ENCODE measurements at regions not wholly inside any gene's neighbourhood (a gene's known extent, or its start where the extent isn't known, plus 50 kb on each side); places are given as distances from the start of the nearest gene placed in this dataset.

GRCh38 chr4:23016981-23017380, 324.2 kb downstream of the GBA3 start:
- 33% methylated on average over 1 of the region's 1 CpG for WGBS (ENCODE audit: low lambda C conversion rate)
- Histone ChIP-seq H3K4me3 (replicated peaks in 1 of 3; ENCODE audit: insufficient read depth in 1 of 3, low read depth in 2 of 3, low read length in 3 of 3) (no peak overlapping the region), H3K9me3 (ENCODE audit: low read length) (no peaks in the 10 kb centered on the region), H3K79me2 (ENCODE audit: insufficient read depth, low read length) (no peaks in the 10 kb centered on the region), H3K36me3 (replicated peaks in 1 of 2; ENCODE audit: control insufficient read depth in 1 of 2, insufficient read depth in 2 of 2, low read length in 2 of 2) (no peaks in the 10 kb centered on the region), H3K9ac (ENCODE audit: insufficient read depth, low read depth, low read length) (no peak overlapping the region), H4K20me1 (ENCODE audit: insufficient read depth, low read length) (no peaks in the 10 kb centered on the region), H2AFZ (ENCODE audit: low read length) (no peak overlapping the region), H3K27ac (ENCODE audit: extremely low read length, insufficient read depth, low read length) (no peak overlapping the region), H3K4me2 (ENCODE audit: low read depth, low read length) (no peak overlapping the region), H3K4me1 (ENCODE audit: insufficient read depth, low read length) (no peaks in the 10 kb centered on the region), H3K27me3 (ENCODE audit: control insufficient read depth in 1 of 2, insufficient read depth in 2 of 2, low read length in 2 of 2) (no peaks in the 10 kb centered on the region)
- BruUV-seq (replicated peaks) = no TSS peak
- FAIRE-seq (no peak), ATAC-seq (no peak), DNase-seq (ENCODE audit: low spot score) (no peak)
- in situ Hi-C loops (cut with HindIII; ENCODE audit: extremely low pct_ligation_motif_present, low pct_unique_long_range_greater_than_20kb) = no loop called here
- POLR2A ChIA-PET = no interaction called here
- CTCF ChIA-PET (ENCODE audit: low intra/inter-chr PET ratio, low total read pairs) = no interaction called here
- TF ChIP-seq PHF21A (CRISPR knock-in tag; IDR thresholded peaks at IDR 0.05) = no peak
- no peak for TF ChIP-seq TCF7 (IDR thresholded peaks at IDR 0.05; ENCODE audit: low read depth)
- TF ChIP-seq ZNF337 (CRISPR knock-in tag; IDR thresholded peaks at IDR 0.05; ENCODE audit: borderline replicate concordance, low read depth) = no peak
- TF ChIP-seq GZF1 (CRISPR knock-in tag; IDR thresholded peaks at IDR 0.05) = no peak
- no peak for TF ChIP-seq TEAD3 (CRISPR knock-in tag; optimal IDR thresholded peaks at IDR 0.05; ENCODE audit: borderline replicate concordance)
- peak in 1 of 2 experiments; percentile 58; a peak in 2 of 4 replicates for TF ChIP-seq MAFK (conservative IDR thresholded peaks at IDR 0.05 in 1 of 2, IDR thresholded peaks at IDR 0.05 in 1 of 2; ENCODE audit: low read length in 2 of 2)
- TF ChIP-seq SETDB1 (CRISPR knock-in tag; IDR thresholded peaks at IDR 0.05; ENCODE audit: borderline replicate concordance) = no peak
- no peak for TF ChIP-seq NFE2 (CRISPR knock-in tag; IDR thresholded peaks at IDR 0.05)
- TF ChIP-seq MAFF (IDR thresholded peaks at IDR 0.05; ENCODE audit: low read depth, low read length) = 0 out of 2 replicates have a peak, but pooled peaks have one; percentile 12
- TF ChIP-seq SMAD1 (CRISPR knock-in tag; IDR thresholded peaks at IDR 0.05; ENCODE audit: borderline replicate concordance, low read depth) = no peak
- TF ChIP-seq RNF2 (conservative IDR thresholded peaks at IDR 0.05; ENCODE audit: low read depth) = no peak
- TF ChIP-seq CBX5 (CRISPR knock-in tag; IDR thresholded peaks at IDR 0.05; ENCODE audit: borderline replicate concordance) = no peak
- TF ChIP-seq CSRNP1 (CRISPR knock-in tag; IDR thresholded peaks at IDR 0.05) = no peak
- no peak for TF ChIP-seq SOX5 (CRISPR knock-in tag; IDR thresholded peaks at IDR 0.05; ENCODE audit: borderline replicate concordance)
- intact Hi-C loops (cut with micrococcal nuclease; ENCODE audit: unreplicated experiment) = no loop called here

Measured in HepG2 (cell line).